ENCODE measurements at regions not wholly inside any gene's neighbourhood (a gene's known extent, or its start where the extent isn't known, plus 50 kb on each side); places are given as distances from the start of the nearest gene placed in this dataset.

DNA sequence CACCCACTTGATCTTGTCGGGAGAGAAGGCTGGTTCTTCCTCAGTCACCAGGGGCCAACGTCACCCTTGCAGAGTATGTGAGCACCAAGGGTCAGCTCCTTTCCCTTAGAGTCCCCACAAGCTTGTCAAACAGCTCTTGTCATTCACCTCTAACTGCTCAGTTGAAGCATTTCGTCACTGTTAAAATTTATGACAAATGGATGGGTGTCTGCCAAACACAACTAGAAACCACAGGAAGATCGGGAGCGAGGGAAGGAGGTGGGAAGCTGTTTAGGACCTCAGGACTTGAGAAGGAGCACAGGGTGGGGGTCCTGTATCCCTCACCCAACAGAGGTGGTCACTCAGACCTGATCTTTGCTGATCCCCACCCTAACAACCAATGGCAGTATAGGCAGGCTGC is 373.3 kb upstream of the IGFBP3 start:
- TF ChIP-seq, protein P1, sequence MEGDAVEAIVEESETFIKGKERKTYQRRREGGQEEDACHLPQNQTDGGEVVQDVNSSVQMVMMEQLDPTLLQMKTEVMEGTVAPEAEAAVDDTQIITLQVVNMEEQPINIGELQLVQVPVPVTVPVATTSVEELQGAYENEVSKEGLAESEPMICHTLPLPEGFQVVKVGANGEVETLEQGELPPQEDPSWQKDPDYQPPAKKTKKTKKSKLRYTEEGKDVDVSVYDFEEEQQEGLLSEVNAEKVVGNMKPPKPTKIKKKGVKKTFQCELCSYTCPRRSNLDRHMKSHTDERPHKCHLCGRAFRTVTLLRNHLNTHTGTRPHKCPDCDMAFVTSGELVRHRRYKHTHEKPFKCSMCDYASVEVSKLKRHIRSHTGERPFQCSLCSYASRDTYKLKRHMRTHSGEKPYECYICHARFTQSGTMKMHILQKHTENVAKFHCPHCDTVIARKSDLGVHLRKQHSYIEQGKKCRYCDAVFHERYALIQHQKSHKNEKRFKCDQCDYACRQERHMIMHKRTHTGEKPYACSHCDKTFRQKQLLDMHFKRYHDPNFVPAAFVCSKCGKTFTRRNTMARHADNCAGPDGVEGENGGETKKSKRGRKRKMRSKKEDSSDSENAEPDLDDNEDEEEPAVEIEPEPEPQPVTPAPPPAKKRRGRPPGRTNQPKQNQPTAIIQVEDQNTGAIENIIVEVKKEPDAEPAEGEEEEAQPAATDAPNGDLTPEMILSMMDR (IDR thresholded peaks at IDR 0.05; ENCODE audit: insufficient read depth, missing control alignments): no peak
- FAIRE-seq (no peak), DNase-seq (ENCODE audit: insufficient read length, low spot score) (no peak)

GRCh38 chr7:46292741-46293140 is 371.7 kb upstream of the IGFBP3 start:
- no peak for DNase-seq (ENCODE audit: insufficient read length, low spot score)
- TF ChIP-seq, protein P1 (IDR thresholded peaks at IDR 0.05; ENCODE audit: insufficient read depth, missing control alignments): no peak
- FAIRE-seq: no peak

DNA sequence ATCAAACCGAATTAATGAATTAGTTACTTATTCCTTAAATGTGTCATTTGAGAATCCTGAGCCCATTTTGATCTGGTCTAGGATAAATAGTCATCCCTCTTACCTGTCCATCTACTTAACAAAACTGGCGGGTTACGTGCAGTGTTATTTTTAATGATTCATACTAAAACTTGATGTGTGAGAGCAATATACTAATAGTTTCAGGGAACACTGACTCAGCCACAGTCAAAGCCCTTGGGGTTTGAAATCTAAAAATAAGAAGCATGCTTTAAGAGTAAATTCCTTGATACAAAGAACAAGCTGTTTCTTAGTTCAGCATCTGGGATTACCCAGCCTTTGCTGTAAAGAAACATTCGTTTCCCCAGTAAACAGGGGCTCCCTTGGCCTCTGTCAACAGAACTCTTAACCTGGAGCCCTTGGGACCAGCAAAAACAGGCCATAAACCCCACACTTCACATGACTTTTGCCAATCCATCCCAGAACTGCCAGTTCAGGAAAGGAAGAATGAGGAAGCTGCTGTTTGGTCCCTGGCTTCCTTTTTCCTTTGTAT is 370.6 kb upstream of the IGFBP3 start:
- TF ChIP-seq, protein P1 (IDR thresholded peaks at IDR 0.05; ENCODE audit: insufficient read depth, missing control alignments): no peak
- FAIRE-seq (no peak), DNase-seq (ENCODE audit: insufficient read length, low spot score) (no peak)

DNA sequence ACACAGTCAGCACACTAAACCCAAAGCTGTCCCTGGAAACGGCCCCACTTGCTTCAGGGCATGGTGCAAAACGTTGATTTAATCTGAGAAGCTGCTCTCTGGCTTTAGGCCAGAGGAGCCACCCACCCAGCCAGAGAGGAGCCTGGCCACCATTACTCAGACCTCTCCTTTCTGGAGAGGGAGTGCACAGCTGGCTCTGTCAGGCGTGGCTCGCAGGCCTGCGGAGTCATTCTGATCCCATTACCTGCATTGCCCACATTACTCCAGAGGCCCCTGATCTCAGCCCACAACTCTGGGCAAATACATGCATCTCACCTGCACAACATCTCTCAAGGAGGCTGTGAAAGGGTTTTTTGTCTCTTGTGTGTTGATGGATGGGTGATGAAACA is 370.0 kb upstream of the IGFBP3 start:
- FAIRE-seq (no peak), DNase-seq (ENCODE audit: insufficient read length, low spot score) (no peak)
- TF ChIP-seq, protein P1 (IDR thresholded peaks at IDR 0.05; ENCODE audit: insufficient read depth, missing control alignments): no peak

- DNase-seq (ENCODE audit: insufficient read length, low spot score): no peak
- TF ChIP-seq, protein P1 (IDR thresholded peaks at IDR 0.05; ENCODE audit: insufficient read depth, missing control alignments): no peak
- no peak for FAIRE-seq
Measured at GRCh38 chr7:46290374-46291049, 369.4 kb upstream of the IGFBP3 start.

GRCh38 chr7:46288861-46289260 is 367.8 kb upstream of the IGFBP3 start:
- TF ChIP-seq, protein P1 (IDR thresholded peaks at IDR 0.05; ENCODE audit: insufficient read depth, missing control alignments): no peak
- no peak for DNase-seq (ENCODE audit: insufficient read length, low spot score)
- FAIRE-seq: no peak

GRCh38 chr7:46288010-46288409 is 366.9 kb upstream of the IGFBP3 start:
- FAIRE-seq: no peak
- TF ChIP-seq, protein P1 (IDR thresholded peaks at IDR 0.05; ENCODE audit: insufficient read depth, missing control alignments): no peak
- DNase-seq (ENCODE audit: insufficient read length, low spot score): no peak
